Fibroblast of lung (primary cell): ENCODE measurements at regions not wholly inside any gene's neighbourhood (a gene's known extent, or its start where the extent isn't known, plus 50 kb on each side); places are given as distances from the start of the nearest gene placed in this dataset.

ENCODE experiments used
- DNase-seq, 2 donors: peaks; one replicate each; pipeline versions ENCODE4 v3.0.0 to v3.0.0-alpha.2; 2010; ENCODE audit warnings: low read depth in 2 of 2
- H2AFZ ChIP-seq: 2 replicates; pipeline ENCODE4 v1.5.1; 2012; ENCODE audit warnings: low read length, control low read depth, inconsistent platforms
- H3K27ac ChIP-seq: 2 replicates; pipeline ENCODE4 v1.5.1; 2011; ENCODE audit warnings: low read length, control low read depth; ENCODE audit not compliant: insufficient read depth
- H3K27me3 ChIP-seq: 2 replicates; pipeline ENCODE4 v1.5.1; 2011; ENCODE audit warnings: mild to moderate bottlenecking, low read length; ENCODE audit not compliant: control insufficient read depth, insufficient read depth
- H3K36me3 ChIP-seq: 2 replicates; pipeline ENCODE4 v1.5.1; 2011; ENCODE audit warnings: low read length; ENCODE audit not compliant: control insufficient read depth, insufficient read depth
- H3K4me1 ChIP-seq: 2 replicates; pipeline ENCODE4 v1.5.1; 2011; ENCODE audit warnings: low read length; ENCODE audit not compliant: control insufficient read depth, insufficient read depth; ENCODE audit errors: extremely low read depth
- H3K4me2 ChIP-seq: 2 replicates; pipeline ENCODE4 v1.5.1; 2011; ENCODE audit warnings: low read length, control low read depth; ENCODE audit not compliant: insufficient read depth; ENCODE audit errors: extremely low read depth
- H3K4me3 ChIP-seq, 4 experiments: fragments of 200-600 bp in 1 of 4; sonication (generic) in 1 of 4; replicated peaks in 1 of 4; 2 replicates each; pipeline ENCODE4 v1.5.1; 2011 to 2016; ENCODE audit warnings: low read length in 4 of 4, low read depth in 3 of 4, mild to moderate bottlenecking in 3 of 4, control low read depth in 2 of 4, inconsistent platforms in 1 of 4, mixed read lengths in 1 of 4; ENCODE audit not compliant: insufficient read depth in 1 of 4; ENCODE audit errors: control extremely low read depth in 1 of 4
- H3K79me2 ChIP-seq: 2 replicates; pipeline ENCODE4 v1.5.1; 2012; ENCODE audit warnings: mild to moderate bottlenecking, low read length, inconsistent platforms; ENCODE audit not compliant: control insufficient read depth, insufficient read depth
- H3K9ac ChIP-seq: 2 replicates; pipeline ENCODE4 v1.5.1; 2011; ENCODE audit warnings: mild to moderate bottlenecking, low read length, control low read depth; ENCODE audit not compliant: insufficient read depth
- H3K9me3 ChIP-seq: 2 replicates; pipeline ENCODE4 v1.5.1; 2012; ENCODE audit warnings: low read depth, low read length; ENCODE audit not compliant: control insufficient read depth, insufficient read depth
- H4K20me1 ChIP-seq: 2 replicates; pipeline ENCODE4 v1.5.1; 2011; ENCODE audit warnings: low read length; ENCODE audit not compliant: control insufficient read depth, insufficient read depth; ENCODE audit errors: extremely low read depth
- CTCF ChIP-seq, 2 donors: IDR thresholded peaks in 1 of 2; conservative IDR thresholded peaks in 1 of 2; 1 replicate in 1 of 2; 2 replicates in 1 of 2; pipeline ENCODE4 v1.5.1; 2011 to 2012; ENCODE audit warnings: low read length in 2 of 2, control low read depth in 1 of 2, inconsistent platforms in 1 of 2, low read depth in 1 of 2, mild to moderate bottlenecking in 1 of 2
- EZH2 ChIP-seq: IDR thresholded peaks from 2 replicates; pipeline ENCODE4 v1.5.1; 2012; ENCODE audit warnings: low read length, control low read depth, mild to moderate bottlenecking; ENCODE audit errors: missing control alignments

DNA sequence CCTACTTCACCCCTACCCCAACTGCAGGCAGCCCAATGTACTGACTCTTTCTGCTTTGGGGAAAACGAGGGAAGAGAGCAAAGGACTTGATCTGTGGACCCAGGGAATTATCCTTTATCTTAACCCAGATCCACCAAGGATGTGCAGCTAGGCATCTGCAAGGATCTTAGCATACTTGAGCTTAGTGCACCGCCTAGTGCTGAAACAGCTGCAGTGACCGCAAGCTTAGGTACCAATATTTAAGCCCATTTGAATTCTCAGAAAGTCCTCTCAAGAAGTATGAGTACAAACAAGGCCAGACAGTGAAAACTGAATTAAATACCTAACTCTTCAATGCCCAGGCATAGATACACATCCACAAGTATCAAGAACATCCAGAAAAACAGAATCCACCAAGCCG, 576.7 kb upstream of the ADAMTS16 start:
- H3K27ac ChIP-seq, result no peak overlapping the region
- no peak overlapping the region for H3K9ac ChIP-seq
- H2AFZ ChIP-seq, result no peak overlapping the region
- no peaks in the 10 kb centered on the region for H3K79me2 ChIP-seq
- H3K4me2 ChIP-seq, result no peak overlapping the region
- H3K4me1 ChIP-seq, result no peaks in the 10 kb centered on the region
- DNase-seq, result peak in 1 of 2 donors; percentile 60
- H3K36me3 ChIP-seq, result no peaks in the 10 kb centered on the region
- H3K27me3 ChIP-seq, result no peaks in the 10 kb centered on the region
- H4K20me1 ChIP-seq, result no peaks in the 10 kb centered on the region
- no peak for TF ChIP-seq EZH2
- no peak for TF ChIP-seq CTCF (conservative IDR thresholded peaks at IDR 0.05 in 1 of 2, IDR thresholded peaks at IDR 0.05 in 1 of 2; ENCODE audit: low read depth in 1 of 2, low read length in 2 of 2)
- H3K4me3 ChIP-seq, result no peak overlapping the region
- no peaks in the 10 kb centered on the region for H3K9me3 ChIP-seq

GRCh38 chr5:4570047-4570995, 569.8 kb upstream of the ADAMTS16 start:
- no peaks in the 10 kb centered on the region for H3K9me3 ChIP-seq
- no peak for TF ChIP-seq CTCF (conservative IDR thresholded peaks at IDR 0.05 in 1 of 2, IDR thresholded peaks at IDR 0.05 in 1 of 2; ENCODE audit: low read depth in 1 of 2, low read length in 2 of 2)
- no peak for TF ChIP-seq EZH2
- peak in 1 of 2 donors; percentile 64 for DNase-seq
- no peak overlapping the region for H3K27ac ChIP-seq
- no peaks in the 10 kb centered on the region for H3K4me1 ChIP-seq
- no peak overlapping the region for H3K4me2 ChIP-seq
- no peaks in the 10 kb centered on the region for H3K36me3 ChIP-seq
- H3K9ac ChIP-seq, result no peak overlapping the region
- H3K79me2 ChIP-seq, result no peaks in the 10 kb centered on the region
- H3K4me3 ChIP-seq, result no peak overlapping the region
- no peaks in the 10 kb centered on the region for H4K20me1 ChIP-seq
- no peak overlapping the region for H2AFZ ChIP-seq
- H3K27me3 ChIP-seq, result no peaks in the 10 kb centered on the region

- no peaks in the 10 kb centered on the region for H3K9me3 ChIP-seq
- no peaks in the 10 kb centered on the region for H3K27me3 ChIP-seq
- peak in 1 of 2 donors; percentile 32 for DNase-seq
- no peak overlapping the region for H3K4me3 ChIP-seq
- H3K79me2 ChIP-seq, result no peaks in the 10 kb centered on the region
- H3K4me2 ChIP-seq, result no peak overlapping the region
- no peak overlapping the region for H3K9ac ChIP-seq
- no peaks in the 10 kb centered on the region for H3K36me3 ChIP-seq
- no peaks in the 10 kb centered on the region for H3K4me1 ChIP-seq
- no peak overlapping the region for H2AFZ ChIP-seq
- no peak overlapping the region for H3K27ac ChIP-seq
- H4K20me1 ChIP-seq, result no peaks in the 10 kb centered on the region
- TF ChIP-seq EZH2 (no peak), CTCF (conservative IDR thresholded peaks at IDR 0.05 in 1 of 2, IDR thresholded peaks at IDR 0.05 in 1 of 2; ENCODE audit: low read depth in 1 of 2, low read length in 2 of 2) (no peak)
These were observed 568.7 kb upstream of the ADAMTS16 start for GRCh38 chr5:4571248-4571948.
